HL-60/S4 treated with retinoic acid at 250 ng/mL for 4 days and 3 days (cell line): ENCODE measurements at regions not wholly inside any gene's neighbourhood (a gene's known extent, or its start where the extent isn't known, plus 50 kb on each side); places are given as distances from the start of the nearest gene placed in this dataset.

ENCODE experiments used
- in situ Hi-C: fragments of 300-500 bp; cut with MboI; formaldehyde crosslinking; loops from 2 replicates; pipeline ENCODE4 v1.7.0; 2022; ENCODE audit warnings: low sequenced_read_pairs

DNA sequence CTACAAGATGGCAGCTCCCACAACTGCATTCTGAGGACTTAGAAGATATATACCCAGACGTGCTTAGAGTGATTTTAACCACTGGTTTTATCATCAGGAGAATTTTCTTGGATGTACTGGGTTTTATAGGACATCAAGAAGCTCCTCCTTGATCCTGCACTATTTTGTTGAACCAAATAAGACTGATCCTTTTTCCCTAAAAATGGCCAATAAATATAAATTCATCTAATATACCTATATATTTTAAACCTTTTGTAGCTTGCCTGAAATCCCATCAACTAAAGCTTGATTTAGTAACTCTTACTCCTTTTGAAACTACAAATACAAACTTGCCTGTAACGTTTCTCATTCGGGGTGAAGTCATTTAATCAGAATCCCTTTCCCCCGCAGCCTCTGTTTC, 849.4 kb upstream of the ADAMTS5 start:
- in situ Hi-C loops = no loop called here

- in situ Hi-C loops = no loop called here
Measured at GRCh38 chr21:27814226-27814625, 847.3 kb upstream of the ADAMTS5 start.

DNA sequence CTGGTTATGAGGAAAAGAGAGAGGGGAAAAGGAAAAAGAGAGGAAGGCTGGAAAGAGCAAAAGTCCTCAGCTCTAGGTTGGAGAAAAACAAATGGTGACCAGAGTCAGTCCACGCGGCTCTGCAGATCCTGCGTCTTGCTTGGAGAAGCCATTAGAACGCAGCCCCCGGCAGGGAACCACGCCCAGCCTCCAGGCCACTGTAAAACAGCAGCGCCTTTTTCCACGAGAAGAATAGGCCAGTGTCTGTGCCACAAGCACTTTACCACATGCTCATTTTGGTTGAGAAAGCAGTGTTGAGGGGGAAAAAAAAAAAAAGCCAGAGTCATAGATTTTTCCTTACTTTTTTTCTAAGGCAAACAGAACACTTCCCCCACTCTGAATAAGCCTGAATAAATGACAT, 846.9 kb upstream of the ADAMTS5 start:
- in situ Hi-C loops = no loop called here

- in situ Hi-C loops = no loop called here
Measured at GRCh38 chr21:27813344-27813743, 846.5 kb upstream of the ADAMTS5 start.

DNA sequence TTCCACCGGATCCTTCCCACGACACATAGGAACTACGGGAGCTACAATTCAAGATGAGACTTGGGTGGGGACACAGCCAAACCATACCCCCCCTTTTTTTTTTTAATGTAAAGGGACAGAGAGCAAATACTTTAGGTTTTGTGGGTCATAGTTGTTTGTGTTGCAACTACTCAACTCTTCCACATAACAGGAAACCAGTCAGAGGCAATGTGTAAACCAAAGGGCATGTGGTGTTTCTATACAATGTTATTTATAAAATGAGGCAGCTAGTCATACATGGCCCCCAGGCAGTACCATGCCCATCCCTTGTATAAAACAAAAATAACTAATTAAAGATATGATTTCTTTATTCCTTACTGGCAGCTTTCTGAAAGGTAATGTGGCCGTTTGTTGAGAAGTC, 845.4 kb upstream of the ADAMTS5 start:
- in situ Hi-C loops = no loop called here

GRCh38 chr21:27808923-27809322, 842.0 kb upstream of the ADAMTS5 start:
- in situ Hi-C loops = no loop called here

GRCh38 chr21:27807596-27807995, 840.7 kb upstream of the ADAMTS5 start:
- in situ Hi-C loops = no loop called here

DNA sequence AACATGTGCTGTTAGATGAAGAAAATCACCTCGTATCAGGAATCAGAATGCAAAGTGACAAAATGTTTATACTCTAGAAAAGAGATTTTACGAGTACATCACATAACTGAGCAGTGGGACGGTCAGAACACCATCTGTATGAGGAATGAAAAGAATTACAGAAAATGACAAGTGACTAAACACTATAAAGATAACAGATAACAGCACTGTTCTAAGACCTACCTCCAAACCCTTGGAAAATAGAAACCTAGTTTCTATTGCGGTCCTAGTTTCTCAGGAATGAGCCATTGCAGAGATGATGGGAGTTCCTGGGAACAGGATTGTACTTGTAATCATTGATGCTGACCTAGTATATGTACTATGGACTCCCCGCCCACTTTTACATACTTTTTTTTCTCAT, 839.4 kb upstream of the ADAMTS5 start:
- in situ Hi-C loops = no loop called here

- in situ Hi-C loops = no loop called here
Measured at GRCh38 chr21:27805696-27806095, 838.8 kb upstream of the ADAMTS5 start.

DNA sequence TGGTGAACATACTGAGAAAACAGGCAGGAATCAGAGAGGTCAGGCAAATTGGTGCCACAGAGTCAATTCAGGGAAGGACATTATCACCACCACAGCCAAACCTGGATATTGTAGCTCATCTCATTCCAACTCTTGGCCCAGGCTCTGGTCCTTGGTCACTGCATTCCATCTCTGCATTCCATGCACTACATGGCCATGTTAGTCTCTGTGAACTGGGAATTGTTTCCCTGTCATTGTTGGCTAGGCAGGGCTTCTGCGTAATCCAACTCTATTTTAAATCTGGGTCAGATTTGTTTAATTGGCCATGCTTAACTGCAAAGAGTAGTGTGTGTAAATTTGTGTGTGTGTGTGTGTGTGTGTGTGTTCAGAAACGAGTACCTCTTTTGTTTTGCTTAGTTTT, 837.6 kb upstream of the ADAMTS5 start:
- in situ Hi-C loops = no loop called here

GRCh38 chr21:27803571-27803970, 836.7 kb upstream of the ADAMTS5 start:
- in situ Hi-C loops = no loop called here

GRCh38 chr21:27802816-27803475, 836.1 kb upstream of the ADAMTS5 start:
- in situ Hi-C loops = no loop called here

DNA sequence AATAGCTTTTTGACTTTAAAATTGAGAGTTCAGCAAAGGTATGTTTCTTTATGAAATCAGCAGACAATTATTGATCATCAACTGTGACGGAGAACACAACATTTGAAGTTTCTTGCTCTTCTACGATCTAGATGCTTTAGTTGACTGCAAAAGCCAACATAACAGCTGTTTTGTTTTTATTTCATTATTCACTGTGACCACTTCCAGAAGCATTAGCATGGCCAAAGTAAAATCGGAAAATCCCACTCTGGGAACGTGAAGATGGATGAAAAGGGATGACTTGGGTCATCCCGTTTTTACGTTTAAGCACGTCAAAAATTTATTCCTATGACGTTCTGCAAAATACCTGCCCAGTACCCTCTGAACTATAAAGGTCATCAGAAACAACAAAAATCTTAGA, 833.0 kb upstream of the ADAMTS5 start:
- in situ Hi-C loops = no loop called here

DNA sequence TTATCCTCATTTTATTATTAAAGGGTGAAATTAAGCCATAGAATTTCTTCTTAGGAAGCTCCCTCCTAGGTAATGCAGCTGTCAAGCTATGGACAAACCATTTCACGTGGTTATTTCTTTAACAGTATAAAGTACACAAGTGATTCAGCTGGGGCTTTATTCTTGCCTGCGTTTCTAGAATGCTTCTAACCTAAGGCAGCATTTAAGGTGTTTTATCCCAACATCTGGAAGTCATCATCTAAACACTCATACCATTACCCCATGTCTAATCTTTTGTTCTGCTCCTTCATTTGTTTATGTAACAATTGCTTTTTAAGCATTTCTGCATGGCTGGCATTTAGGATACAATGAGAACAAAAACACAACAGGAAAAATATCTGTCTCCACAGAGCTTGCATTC, 829.2 kb upstream of the ADAMTS5 start:
- in situ Hi-C loops = no loop called here

DNA sequence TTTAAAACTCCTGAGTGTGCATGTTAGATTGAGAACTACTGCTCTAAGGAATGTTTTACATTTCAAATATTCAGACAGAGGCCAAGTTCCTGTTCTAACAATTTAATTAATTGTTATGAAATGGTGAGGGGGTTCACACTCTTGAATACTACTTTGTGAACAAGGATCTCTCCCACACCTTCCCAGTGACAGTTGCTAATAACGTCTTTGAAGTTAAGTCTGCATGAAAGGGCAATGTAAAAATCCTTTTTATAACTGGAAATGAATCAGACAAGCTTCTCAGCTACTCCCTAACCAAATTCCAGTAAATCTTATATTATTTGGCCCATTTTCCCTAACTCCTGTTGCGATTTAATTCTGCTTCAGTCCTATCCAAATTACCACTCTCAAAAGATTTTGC, 828.5 kb upstream of the ADAMTS5 start:
- in situ Hi-C loops = no loop called here

- in situ Hi-C loops = no loop called here
Measured at GRCh38 chr21:27793901-27794300, 827.0 kb upstream of the ADAMTS5 start.

GRCh38 chr21:27787046-27787445, 820.2 kb upstream of the ADAMTS5 start:
- in situ Hi-C loops = no loop called here

DNA sequence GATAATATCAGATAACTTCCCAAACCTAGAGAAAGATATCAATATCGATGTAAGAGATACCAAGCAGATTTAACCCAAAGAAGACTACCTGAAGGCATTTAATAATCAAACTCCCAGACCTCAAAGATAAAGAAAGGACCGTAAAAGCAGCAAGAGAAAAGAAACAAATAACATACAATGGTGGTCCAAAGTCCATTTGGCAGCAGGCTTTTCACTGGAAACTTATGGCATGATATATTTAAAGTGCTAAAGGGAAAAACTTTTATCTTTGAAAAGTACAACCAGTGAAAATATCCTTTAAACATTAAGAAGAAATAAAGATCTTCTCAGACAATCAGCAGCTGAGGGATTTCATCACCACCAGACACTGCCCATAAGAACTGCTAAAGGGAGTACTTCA, 812.7 kb upstream of the ADAMTS5 start:
- in situ Hi-C loops = no loop called here

- in situ Hi-C loops = no loop called here
Measured at GRCh38 chr21:27776925-27777553, 810.2 kb upstream of the ADAMTS5 start.

GRCh38 chr21:27772816-27773215, 805.9 kb upstream of the ADAMTS5 start:
- in situ Hi-C loops = no loop called here

DNA sequence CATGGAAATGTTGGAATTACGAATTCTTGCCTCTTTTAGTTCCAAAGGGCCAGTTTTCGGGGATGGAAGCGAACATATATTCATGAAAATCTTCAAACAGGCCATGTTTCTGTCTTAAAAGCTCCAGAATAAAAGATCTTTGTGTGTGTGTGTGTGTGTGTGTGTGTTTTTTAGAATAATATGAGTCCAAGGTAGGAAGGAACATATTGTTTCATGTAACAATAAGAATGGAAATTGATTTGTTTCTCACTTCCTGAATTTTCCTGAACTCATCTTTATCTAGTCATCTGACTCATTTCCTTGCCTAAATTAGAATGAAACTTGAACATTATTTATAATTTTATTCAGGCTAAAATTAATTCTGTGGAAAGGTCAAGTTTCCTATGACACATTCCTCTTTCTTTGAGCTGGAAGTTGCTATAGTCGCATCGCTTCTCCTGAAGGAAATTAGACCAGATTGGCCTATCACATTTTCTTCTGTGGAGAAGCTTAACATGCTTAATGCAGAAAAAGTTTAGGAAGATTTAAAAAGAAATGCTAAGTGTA, 805.1 kb upstream of the ADAMTS5 start:
- in situ Hi-C loops = no loop called here

GRCh38 chr21:27769763-27770162, 802.9 kb upstream of the ADAMTS5 start:
- in situ Hi-C loops = no loop called here
